Hematopoietic multipotent progenitor cell treated with erythropoietin and hydrocortisone succinate and interleukin-3 and kit ligand, for 8 days (in vitro differentiated cells): ENCODE measurements at regions not wholly inside any gene's neighbourhood (a gene's known extent, or its start where the extent isn't known, plus 50 kb on each side); places are given as distances from the start of the nearest gene placed in this dataset.
"Not testable (repeated sequence)": the region's sequence is repeated elsewhere in the genome, so short reads cannot be mapped to it uniquely, and the experiment has no call there.

Experiments
- DNase-seq: peaks from one replicate; pipeline ENCODE4 v3.0.0-alpha.2; 2015

DNA sequence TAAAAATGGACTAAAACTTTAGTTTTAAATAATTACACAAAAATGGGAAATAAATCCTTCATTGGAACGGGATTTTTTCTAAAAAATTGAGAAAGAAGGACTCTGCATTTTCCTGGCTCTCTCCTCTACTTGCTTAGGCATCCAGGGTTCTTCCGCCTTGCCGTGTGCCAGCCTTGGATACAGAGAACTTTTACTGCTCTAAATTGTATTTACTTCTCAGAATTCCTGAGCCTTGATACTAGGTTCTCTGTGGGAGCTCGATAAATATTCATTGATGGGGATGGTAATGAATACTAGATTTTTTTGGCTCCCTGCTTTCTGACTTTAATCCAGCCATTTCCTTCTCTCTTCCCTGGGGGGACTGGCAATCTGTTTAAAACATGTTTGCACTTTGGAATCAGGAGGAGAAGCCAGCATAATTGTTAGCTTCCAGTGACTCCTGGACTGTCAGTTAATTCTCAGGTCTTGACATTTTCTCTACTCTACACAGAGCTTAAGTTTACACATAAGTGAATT, 746.1 kb upstream of the LRRTM1 start:
- DNase-seq, result no peak

GRCh38 chr2:81043681-81044080, 739.1 kb upstream of the LRRTM1 start:
- no peak for DNase-seq

DNA sequence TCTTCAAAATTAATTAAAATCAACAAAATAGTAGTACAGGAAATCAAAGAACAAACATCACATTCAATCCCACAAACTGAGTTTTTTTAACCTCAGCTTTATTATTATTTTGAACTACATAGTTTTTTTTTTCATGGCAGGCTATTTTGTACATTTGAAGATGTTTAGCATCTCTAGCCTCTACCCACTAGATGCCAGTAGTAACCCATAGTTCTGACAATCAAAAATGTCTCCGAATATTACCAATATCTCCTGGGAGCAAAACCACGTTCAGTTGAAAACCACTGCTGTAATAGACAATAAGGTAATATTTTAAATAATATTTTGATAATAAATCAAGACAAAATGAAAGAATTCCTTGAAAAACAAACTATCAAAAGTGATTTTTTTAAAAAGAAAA, 702.6 kb upstream of the LRRTM1 start:
- no peak for DNase-seq

- DNase-seq, result no peak
Observed at GRCh38 chr2:81002906-81003305, 698.4 kb upstream of the LRRTM1 start.

DNA sequence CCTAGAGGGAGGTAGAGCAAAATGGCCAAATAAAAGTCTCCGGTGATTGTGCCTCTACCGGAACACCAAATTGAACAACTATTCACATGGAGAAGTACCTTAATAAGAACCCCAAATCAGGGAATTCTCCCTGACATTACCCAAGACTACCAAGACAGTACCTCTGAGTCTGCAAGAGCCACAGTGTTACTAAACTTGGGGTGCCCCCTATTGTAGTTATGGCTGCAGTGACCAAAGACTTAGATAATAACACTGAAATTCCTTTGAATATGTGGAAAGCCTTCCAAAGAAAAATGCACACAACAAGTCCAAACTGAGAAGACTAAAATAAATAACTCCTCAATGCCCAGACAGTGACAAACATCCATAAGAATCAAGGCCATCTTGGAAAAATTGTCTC, 682.9 kb upstream of the LRRTM1 start:
- no peak for DNase-seq

DNA sequence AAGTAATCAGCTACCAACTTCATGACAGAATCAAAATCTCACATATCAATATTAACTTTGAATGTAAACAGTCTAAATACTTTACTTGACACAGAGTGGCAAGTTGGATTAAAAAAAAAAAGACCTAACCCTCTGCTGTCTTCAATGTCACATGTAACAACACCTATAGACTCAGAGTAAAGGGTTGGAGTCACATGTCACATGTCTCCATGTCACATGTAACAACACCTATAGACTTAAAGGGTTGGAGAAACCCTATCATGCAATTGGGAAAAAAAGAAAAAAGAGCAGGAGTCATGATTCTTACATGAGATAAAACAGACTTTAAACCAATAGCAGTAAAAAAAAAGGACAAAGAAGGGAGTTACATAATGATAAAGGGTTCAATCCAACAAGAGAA, 665.3 kb upstream of the LRRTM1 start:
- no peak for DNase-seq

DNA sequence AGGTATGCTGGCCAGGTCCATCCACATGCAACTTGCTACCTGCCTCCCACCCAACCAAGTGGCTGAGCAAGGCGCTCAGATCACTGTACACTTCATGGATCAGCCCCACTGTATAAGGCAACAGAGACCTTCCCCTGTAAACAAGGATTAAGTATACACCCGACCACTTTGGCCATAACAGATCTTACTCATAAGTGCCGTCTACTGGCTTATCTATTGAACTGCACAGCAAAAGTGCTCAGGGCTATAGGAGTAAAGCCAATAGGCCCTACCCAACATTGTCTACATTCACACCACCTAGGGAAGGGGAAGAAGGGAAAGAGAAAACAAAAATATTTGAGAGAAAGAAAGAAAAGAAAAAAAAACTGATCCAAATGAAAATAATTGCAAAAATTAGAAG, 663.9 kb upstream of the LRRTM1 start:
- no peak for DNase-seq

- no peak for DNase-seq
Observed at GRCh38 chr2:80947601-80948130, 643.1 kb upstream of the LRRTM1 start.

GRCh38 chr2:80943487-80943886, 638.9 kb upstream of the LRRTM1 start:
- DNase-seq, result no peak

DNA sequence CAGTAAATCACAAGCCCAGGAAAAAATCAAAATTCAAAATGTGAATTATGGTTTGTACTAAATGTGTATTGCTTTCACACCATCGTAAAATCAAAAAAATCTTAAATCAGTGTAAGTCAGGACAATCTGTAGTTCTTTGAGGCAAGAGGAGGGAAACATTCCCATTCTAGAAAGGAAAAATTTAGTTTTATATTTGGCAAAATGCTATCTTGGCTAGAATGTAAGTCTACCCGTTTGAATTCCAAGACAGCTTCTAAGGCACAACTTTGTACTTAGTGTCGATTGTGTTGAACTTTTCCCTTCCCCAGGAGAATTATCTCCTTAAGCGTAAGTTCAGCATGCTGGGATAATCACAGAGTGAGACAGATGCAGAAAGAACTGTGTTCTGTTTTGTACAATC, 638.2 kb upstream of the LRRTM1 start:
- DNase-seq, result no peak

- DNase-seq, result no peak
Observed at GRCh38 chr2:80938463-80938862, 633.9 kb upstream of the LRRTM1 start.

GRCh38 chr2:80931820-80932219, 627.3 kb upstream of the LRRTM1 start:
- DNase-seq, result not testable (repeated sequence)

DNA sequence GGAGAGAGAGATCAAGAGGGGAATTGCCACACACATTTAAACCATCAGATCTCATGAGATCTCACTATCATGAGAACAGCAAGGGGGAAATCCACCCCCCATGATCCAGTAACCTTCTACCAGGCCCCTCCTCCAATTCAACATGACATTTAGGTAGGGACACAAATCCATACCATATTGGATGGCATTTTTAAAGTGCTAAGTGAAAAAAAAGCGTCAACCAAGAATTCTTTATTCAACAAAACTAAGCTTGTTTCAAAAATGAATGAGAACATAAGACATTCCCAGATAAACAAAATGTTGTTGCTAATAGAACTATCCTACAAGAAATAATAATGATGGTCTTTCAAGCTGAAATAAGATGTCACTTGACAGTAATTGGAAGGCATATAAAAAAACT, 626.2 kb upstream of the LRRTM1 start:
- DNase-seq, result no peak

DNA sequence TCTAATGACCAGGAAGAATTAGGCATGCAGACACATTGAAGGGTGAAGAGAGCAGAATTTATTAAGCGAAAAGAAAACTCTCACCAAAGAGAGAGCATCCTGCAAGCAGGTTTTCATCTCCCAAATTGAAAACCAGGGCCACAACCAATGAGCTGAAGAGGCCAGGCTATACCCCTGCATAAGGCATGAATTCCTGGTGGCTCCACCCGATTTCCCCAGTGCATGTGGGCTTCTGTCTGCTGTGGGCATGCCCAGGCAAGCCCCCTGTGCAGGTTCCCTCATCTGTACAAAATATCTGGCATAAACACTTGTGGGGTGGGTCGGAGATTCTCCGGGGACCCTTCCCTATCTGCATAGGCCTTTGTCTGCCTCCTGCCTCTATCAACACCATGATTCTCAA, 621.6 kb upstream of the LRRTM1 start:
- no peak for DNase-seq

- DNase-seq, result no peak
Observed at GRCh38 chr2:80896576-80896975, 592.0 kb upstream of the LRRTM1 start.

- no peak for DNase-seq
Observed at GRCh38 chr2:80894486-80894885, 589.9 kb upstream of the LRRTM1 start.

DNA sequence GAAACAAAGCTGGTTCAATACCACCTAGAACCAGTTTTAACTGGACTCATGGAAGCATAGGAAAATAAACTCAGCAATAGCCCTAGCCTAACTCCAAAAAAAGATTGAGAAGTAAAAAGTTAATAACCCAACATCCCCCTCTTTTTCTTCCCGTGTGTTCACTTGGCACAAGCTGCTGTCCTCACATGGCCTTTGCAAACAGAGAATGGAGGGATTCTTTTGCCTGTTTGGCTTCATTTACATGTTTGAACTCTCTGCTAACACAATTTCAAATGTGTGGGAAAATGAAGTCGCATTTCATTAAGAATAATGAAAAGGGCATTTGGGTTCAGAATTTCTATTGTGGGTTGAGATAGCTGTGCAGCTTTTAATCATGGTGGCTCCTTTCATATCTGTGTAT, 589.2 kb upstream of the LRRTM1 start:
- DNase-seq, result no peak

- no peak for DNase-seq
Observed at GRCh38 chr2:80889009-80889408, 584.5 kb upstream of the LRRTM1 start.

- no peak for DNase-seq
Observed at GRCh38 chr2:80887841-80888378, 583.4 kb upstream of the LRRTM1 start.

DNA sequence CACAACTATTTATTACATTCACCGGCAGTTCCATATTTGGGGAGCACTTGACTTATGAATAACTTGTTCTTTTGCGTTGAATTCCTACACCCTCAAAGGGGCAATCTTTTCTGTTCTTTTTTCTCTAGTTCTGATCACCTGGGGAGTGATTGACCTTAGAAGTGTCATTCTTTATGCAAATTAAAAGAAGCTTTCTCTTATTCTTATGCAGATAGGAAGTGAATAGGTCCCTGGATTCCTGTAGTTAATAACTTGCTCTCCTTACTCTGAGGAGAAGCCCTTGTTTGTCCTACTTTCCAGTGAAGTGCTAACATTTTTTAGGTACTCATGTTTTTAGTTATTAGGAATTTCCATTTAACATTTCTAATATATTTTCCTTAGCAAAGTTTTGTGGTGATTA, 569.8 kb upstream of the LRRTM1 start:
- no peak for DNase-seq

GRCh38 chr2:80869858-80870438, 565.4 kb upstream of the LRRTM1 start:
- no peak for DNase-seq

GRCh38 chr2:80863147-80863714, 558.7 kb upstream of the LRRTM1 start:
- DNase-seq, result no peak

DNA sequence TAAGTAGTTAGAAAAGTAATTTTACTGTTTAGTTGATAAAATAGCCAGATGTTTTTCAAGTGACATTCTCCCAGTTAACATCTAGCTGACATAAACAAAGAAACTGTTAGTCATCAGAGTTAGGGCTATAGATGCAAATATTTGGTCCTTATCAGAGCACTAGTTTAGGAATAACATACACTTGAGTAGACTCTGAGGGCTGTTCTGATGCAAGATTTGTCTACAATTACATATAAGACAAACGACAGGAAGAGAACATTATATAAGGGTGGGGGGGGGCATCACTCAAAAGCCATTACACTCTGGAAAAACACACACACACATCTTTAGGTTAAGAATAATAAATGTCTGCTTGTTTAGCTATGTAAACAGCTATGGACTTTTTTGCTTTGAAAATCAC, 554.4 kb upstream of the LRRTM1 start:
- DNase-seq, result no peak

DNA sequence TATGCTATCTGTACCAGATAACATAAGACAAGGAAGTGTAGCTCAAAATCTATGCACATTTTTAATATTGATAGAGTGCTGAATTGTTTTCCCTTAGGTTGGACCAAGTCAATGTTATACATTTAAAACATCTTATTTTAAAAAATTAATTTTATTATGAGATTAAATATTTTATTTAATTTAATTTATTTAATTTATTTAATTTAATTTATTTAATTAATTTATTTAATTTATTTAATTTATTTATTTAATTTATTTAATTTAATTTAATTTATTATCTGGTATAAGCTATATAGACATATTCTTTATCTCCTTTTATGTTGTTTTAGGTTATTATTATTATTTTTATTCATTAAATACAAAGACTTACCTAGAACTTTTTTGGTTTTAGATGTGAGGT, 551.7 kb upstream of the LRRTM1 start:
- no peak for DNase-seq

DNA sequence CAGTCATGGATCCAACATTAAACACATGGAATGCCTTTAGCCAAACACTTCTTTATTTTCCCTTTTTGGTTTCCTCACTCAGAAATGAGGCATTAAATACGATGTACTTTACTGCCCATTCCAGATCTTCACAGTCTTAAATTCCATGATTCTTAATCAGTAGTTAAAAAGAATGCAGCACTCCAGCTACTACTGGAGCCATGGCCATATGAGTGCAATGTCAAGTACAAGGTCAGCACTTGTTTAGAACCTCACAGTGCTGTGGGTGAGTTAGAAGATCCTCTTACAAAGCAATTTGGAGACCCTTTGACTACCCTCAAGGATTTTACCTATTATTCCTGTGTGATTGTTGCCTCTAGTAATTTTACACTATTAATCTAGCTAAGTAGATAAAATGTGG, 550.3 kb upstream of the LRRTM1 start:
- DNase-seq, result no peak
